K562 (cell line): ENCODE measurements at regions not wholly inside any gene's neighbourhood (a gene's known extent, or its start where the extent isn't known, plus 50 kb on each side); places are given as distances from the start of the nearest gene placed in this dataset.

Source experiments
- BCL6 ChIP-seq: fragments of 250-450 bp; sonication (Bioruptor Pico); IDR thresholded peaks from 2 replicates; pipeline ENCODE4 v1.4.0; 2020
- CCAR2 ChIP-seq: fragments of 200-400 bp; formaldehyde crosslinking; IDR thresholded peaks from 2 replicates; pipeline ENCODE4 v1.6.1; 2017; ENCODE audit warnings: mild to moderate bottlenecking, low read depth, low read length
- E2F3 ChIP-seq: fragments of 250-450 bp; sonication (Bioruptor Pico); IDR thresholded peaks from 2 replicates; pipeline ENCODE4 v1.4.0; 2020; ENCODE audit warnings: mild to moderate bottlenecking
- KLF13 ChIP-seq: fragments of 450-650 bp; IDR thresholded peaks from 2 replicates; pipeline ENCODE4 v1.6.1; 2016; ENCODE audit warnings: missing genetic modification characterization, low read depth, mild to moderate bottlenecking, missing compliant biosample characterization, moderate library complexity, borderline replicate concordance
- NCOA4 ChIP-seq: fragments of 450-650 bp; IDR thresholded peaks from 2 replicates; pipeline ENCODE4 v1.6.1; 2018; ENCODE audit warnings: mild to moderate bottlenecking; ENCODE audit not compliant: partially characterized antibody
- NRF1 ChIP-seq, 2 experiments: fragments of 450-650 bp; IDR thresholded peaks in 1 of 2; conservative IDR thresholded peaks in 1 of 2; 2 replicates each; pipeline ENCODE4 v1.6.1; 2014; ENCODE audit warnings: mild to moderate bottlenecking in 2 of 2
- PHF21A ChIP-seq: fragments of 450-650 bp; IDR thresholded peaks from 2 replicates; pipeline ENCODE4 v1.6.1; 2017; ENCODE audit warnings: low read depth, borderline replicate concordance
- POLR2A ChIP-seq: fragments of 450-650 bp; conservative IDR thresholded peaks from 2 replicates; pipeline ENCODE4 v1.6.1; 2016
- RBFOX2 ChIP-seq: fragments of 200-400 bp; formaldehyde crosslinking; IDR thresholded peaks from 2 replicates; pipeline ENCODE4 v1.6.1; 2017; ENCODE audit warnings: low read depth, mild to moderate bottlenecking, low read length, moderate library complexity
- SOX6 ChIP-seq: fragments of 450-650 bp; IDR thresholded peaks from 2 replicates; pipeline ENCODE4 v1.6.1; 2014; ENCODE audit warnings: mild to moderate bottlenecking
- TBL1XR1 ChIP-seq, 2 experiments: IDR thresholded peaks; 2 replicates each; pipeline ENCODE4 v1.6.1; 2012; ENCODE audit warnings: improper control_type of control experiment in 2 of 2, low read length in 2 of 2, mild to moderate bottlenecking in 1 of 2
- TCF7L2 ChIP-seq: fragments of 150-350 bp; IDR thresholded peaks from 2 replicates; pipeline ENCODE4 v1.6.1; 2016; ENCODE audit warnings: low read depth, mild to moderate bottlenecking, low read length, moderate library complexity
- ZNF511 ChIP-seq: sonication (generic); formaldehyde crosslinking; IDR thresholded peaks from 2 replicates; pipeline ENCODE4 v1.8.0; 2022; ENCODE audit warnings: mild to moderate bottlenecking, missing genetic modification reagents
- ZNF584 ChIP-seq: fragments of 200-800 bp; sonication (Bioruptor generic); IDR thresholded peaks from 2 replicates; pipeline ENCODE4 v1.6.1; 2016; ENCODE audit warnings: low read depth, mild to moderate bottlenecking, missing genetic modification characterization, missing compliant biosample characterization
- ZNF644 ChIP-seq: fragments of 200-800 bp; sonication (Bioruptor generic); IDR thresholded peaks from 2 replicates; pipeline ENCODE4 v1.6.1; 2016; ENCODE audit warnings: low read depth, missing genetic modification characterization, missing compliant biosample characterization
- TF ChIP-seq, protein P1 (sequence below): fragments of 250-450 bp; sonication (Bioruptor Pico); IDR thresholded peaks from 2 replicates; pipeline ENCODE4 v1.4.0; 2020; ENCODE audit warnings: mild to moderate bottlenecking, moderate library complexity
- TF ChIP-seq, protein P2 (sequence below): sonication (generic); formaldehyde crosslinking; IDR thresholded peaks from 2 replicates; pipeline ENCODE4 v1.5.0; 2020; ENCODE audit warnings: missing genetic modification reagents
- TF ChIP-seq, protein P3 (sequence below), 2 experiments: IDR thresholded peaks; 2 replicates each; pipeline ENCODE4 v1.6.1; 2012; ENCODE audit warnings: improper control_type of control experiment in 2 of 2, low read depth in 2 of 2, low read length in 2 of 2, borderline replicate concordance in 1 of 2
- TF ChIP-seq, protein P4 (sequence below): sonication (generic); formaldehyde crosslinking; IDR thresholded peaks from 2 replicates; pipeline ENCODE4 v1.8.0; 2023; ENCODE audit warnings: mild to moderate bottlenecking, missing genetic modification reagents

- TF ChIP-seq TCF7L2, result no peak
- no peak for TF ChIP-seq ZNF644 (tag)
- 0 out of 2 replicates have a peak, but pooled peaks have one; percentile 38 for TF ChIP-seq PHF21A
- TF ChIP-seq, protein P1, sequence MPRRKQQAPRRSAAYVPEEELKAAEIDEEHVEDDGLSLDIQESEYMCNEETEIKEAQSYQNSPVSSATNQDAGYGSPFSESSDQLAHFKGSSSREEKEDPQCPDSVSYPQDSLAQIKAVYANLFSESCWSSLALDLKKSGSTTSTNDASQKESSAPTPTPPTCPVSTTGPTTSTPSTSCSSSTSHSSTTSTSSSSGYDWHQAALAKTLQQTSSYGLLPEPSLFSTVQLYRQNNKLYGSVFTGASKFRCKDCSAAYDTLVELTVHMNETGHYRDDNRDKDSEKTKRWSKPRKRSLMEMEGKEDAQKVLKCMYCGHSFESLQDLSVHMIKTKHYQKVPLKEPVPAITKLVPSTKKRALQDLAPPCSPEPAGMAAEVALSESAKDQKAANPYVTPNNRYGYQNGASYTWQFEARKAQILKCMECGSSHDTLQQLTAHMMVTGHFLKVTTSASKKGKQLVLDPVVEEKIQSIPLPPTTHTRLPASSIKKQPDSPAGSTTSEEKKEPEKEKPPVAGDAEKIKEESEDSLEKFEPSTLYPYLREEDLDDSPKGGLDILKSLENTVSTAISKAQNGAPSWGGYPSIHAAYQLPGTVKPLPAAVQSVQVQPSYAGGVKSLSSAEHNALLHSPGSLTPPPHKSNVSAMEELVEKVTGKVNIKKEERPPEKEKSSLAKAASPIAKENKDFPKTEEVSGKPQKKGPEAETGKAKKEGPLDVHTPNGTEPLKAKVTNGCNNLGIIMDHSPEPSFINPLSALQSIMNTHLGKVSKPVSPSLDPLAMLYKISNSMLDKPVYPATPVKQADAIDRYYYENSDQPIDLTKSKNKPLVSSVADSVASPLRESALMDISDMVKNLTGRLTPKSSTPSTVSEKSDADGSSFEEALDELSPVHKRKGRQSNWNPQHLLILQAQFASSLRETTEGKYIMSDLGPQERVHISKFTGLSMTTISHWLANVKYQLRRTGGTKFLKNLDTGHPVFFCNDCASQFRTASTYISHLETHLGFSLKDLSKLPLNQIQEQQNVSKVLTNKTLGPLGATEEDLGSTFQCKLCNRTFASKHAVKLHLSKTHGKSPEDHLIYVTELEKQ (CRISPR knock-in tag), result no peak
- TF ChIP-seq E2F3 (CRISPR knock-in tag), result no peak
- peak in 1 of 2 experiments; percentile 72; a peak in 2 of 4 replicates for TF ChIP-seq TBL1XR1 (IDR thresholded peaks at IDR 0.05; ENCODE audit: low read length in 2 of 2)
- TF ChIP-seq SOX6, result peak; percentile 78
- TF ChIP-seq NRF1 (conservative IDR thresholded peaks at IDR 0.05 in 1 of 2, IDR thresholded peaks at IDR 0.05 in 1 of 2), result peak; percentile 76 to 81
- TF ChIP-seq, protein P2, sequence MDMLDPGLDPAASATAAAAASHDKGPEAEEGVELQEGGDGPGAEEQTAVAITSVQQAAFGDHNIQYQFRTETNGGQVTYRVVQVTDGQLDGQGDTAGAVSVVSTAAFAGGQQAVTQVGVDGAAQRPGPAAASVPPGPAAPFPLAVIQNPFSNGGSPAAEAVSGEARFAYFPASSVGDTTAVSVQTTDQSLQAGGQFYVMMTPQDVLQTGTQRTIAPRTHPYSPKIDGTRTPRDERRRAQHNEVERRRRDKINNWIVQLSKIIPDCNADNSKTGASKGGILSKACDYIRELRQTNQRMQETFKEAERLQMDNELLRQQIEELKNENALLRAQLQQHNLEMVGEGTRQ (CRISPR knock-in tag), result no peak
- no peak for TF ChIP-seq NCOA4
- peak; percentile 59; the same call in 1 of the 2 replicates for TF ChIP-seq KLF13 (tag)
- no peak for TF ChIP-seq BCL6 (CRISPR knock-in tag)
- TF ChIP-seq ZNF584 (CRISPR knock-in tag), result 0 out of 2 replicates have a peak, but pooled peaks have one; percentile 62
- TF ChIP-seq, protein P3, sequence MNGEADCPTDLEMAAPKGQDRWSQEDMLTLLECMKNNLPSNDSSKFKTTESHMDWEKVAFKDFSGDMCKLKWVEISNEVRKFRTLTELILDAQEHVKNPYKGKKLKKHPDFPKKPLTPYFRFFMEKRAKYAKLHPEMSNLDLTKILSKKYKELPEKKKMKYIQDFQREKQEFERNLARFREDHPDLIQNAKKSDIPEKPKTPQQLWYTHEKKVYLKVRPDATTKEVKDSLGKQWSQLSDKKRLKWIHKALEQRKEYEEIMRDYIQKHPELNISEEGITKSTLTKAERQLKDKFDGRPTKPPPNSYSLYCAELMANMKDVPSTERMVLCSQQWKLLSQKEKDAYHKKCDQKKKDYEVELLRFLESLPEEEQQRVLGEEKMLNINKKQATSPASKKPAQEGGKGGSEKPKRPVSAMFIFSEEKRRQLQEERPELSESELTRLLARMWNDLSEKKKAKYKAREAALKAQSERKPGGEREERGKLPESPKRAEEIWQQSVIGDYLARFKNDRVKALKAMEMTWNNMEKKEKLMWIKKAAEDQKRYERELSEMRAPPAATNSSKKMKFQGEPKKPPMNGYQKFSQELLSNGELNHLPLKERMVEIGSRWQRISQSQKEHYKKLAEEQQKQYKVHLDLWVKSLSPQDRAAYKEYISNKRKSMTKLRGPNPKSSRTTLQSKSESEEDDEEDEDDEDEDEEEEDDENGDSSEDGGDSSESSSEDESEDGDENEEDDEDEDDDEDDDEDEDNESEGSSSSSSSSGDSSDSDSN (IDR thresholded peaks at IDR 0.05; ENCODE audit: borderline replicate concordance in 1 of 2, low read depth in 2 of 2, low read length in 2 of 2), result 0 out of 4 replicates have a peak, but pooled peaks of 1 of the 2 experiments have one; percentile 9
- TF ChIP-seq RBFOX2, result no peak
- TF ChIP-seq ZNF511 (CRISPR knock-in tag), result no peak; the same call in 1 of the 2 replicates
- no peak for TF ChIP-seq POLR2A
- 0 out of 2 replicates have a peak, but pooled peaks have one; percentile 85 for TF ChIP-seq CCAR2
- TF ChIP-seq, protein P4, sequence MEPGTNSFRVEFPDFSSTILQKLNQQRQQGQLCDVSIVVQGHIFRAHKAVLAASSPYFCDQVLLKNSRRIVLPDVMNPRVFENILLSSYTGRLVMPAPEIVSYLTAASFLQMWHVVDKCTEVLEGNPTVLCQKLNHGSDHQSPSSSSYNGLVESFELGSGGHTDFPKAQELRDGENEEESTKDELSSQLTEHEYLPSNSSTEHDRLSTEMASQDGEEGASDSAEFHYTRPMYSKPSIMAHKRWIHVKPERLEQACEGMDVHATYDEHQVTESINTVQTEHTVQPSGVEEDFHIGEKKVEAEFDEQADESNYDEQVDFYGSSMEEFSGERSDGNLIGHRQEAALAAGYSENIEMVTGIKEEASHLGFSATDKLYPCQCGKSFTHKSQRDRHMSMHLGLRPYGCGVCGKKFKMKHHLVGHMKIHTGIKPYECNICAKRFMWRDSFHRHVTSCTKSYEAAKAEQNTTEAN, result no peak
Measured at GRCh38 chr16:85302018-85302847, 190.0 kb upstream of the CIBAR2 start (continued).
